ENCODE measurements at regions not wholly inside any gene's neighbourhood (a gene's known extent, or its start where the extent isn't known, plus 50 kb on each side); places are given as distances from the start of the nearest gene placed in this dataset.

DNA sequence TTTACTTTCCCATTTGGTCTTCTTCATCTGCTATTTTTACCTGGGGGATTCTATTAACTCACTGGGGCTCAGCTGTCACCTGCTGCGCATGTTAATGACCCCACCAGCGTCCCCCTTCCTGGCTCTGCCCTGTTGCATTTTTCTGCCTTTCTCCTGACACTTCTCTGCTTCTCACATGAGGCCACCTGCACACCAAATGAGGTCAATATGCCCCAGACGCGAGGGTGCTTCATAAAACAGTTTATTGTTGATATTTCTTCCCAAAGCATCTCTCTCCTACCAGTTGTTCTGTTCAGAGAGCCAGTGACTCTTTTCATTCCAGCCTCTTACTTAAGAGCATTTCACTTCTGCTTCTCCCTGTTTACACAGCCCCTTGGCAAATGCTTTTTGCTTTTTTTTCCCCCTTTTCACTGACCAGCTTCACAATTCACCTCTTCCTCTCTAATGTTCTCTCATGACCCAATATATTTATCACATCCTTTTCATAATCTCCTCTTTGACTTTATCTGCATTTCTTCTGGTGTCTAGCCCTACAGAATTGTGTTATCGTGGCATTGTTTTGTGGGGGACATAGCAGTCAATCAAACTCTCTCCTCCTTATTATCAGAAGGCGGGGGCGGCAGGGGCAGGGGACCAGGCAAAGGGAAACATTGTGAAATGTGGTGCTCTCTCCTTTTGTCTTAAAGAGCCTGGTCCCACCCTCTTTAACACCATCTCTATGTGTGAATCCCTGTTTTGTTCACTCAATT is 545.8 kb upstream of the CITED2 start:
- TF ChIP-seq, protein P1, sequence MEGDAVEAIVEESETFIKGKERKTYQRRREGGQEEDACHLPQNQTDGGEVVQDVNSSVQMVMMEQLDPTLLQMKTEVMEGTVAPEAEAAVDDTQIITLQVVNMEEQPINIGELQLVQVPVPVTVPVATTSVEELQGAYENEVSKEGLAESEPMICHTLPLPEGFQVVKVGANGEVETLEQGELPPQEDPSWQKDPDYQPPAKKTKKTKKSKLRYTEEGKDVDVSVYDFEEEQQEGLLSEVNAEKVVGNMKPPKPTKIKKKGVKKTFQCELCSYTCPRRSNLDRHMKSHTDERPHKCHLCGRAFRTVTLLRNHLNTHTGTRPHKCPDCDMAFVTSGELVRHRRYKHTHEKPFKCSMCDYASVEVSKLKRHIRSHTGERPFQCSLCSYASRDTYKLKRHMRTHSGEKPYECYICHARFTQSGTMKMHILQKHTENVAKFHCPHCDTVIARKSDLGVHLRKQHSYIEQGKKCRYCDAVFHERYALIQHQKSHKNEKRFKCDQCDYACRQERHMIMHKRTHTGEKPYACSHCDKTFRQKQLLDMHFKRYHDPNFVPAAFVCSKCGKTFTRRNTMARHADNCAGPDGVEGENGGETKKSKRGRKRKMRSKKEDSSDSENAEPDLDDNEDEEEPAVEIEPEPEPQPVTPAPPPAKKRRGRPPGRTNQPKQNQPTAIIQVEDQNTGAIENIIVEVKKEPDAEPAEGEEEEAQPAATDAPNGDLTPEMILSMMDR (IDR thresholded peaks at IDR 0.05; ENCODE audit: insufficient read depth, low read depth, low read length, missing control alignments) = no peak
- DNase-seq (ENCODE audit: low read depth) = no peak

DNA sequence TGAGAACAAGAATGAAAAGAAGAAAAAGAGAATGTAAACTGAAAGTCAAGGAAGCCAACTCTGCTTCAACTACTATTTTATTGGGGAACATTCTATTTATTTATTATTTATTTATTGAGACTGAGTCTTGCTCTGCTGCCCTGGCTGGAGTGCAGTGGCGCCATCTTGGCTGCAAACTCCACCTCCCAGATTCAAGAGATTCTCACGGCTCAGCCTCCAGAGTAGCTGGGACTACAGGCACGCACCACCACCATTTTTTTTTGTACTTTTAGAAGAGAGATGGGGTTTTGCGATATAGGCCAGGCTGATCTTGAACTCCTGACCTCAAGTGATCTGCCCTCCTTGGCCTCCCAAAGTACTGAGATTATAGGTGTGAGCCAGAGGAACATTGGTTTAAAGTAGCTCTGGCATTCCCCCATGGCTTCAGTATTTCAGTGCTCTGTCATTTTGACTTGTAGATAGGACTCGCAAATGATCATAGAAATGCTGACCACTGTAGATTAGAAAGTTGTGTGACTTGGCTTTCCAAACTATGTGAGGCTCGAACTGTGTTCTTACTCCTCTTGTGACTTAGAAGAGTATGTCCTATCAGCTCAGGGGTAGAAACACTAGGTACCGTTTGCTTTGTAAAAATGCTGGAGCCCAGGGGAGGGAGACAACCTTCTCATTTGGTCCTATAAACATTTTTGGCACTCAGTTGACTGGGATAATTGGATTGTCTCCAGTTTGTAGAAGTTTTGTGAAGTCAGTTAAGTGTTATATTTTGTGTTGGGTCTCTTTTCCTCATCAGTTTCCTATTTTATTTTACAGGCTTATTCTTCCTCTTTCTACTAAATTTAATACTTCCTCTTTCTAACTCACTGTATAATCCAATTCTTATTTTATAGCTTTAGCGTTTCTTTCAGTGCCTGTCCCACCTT is 544.9 kb upstream of the CITED2 start:
- no peak overlapping the region for H3K4me3 ChIP-seq (ENCODE audit: low read depth, low read length)
- TF ChIP-seq, protein P1 (IDR thresholded peaks at IDR 0.05; ENCODE audit: insufficient read depth, low read depth, low read length, missing control alignments) = no peak
- DNase-seq (ENCODE audit: low read depth) = no peak

More for the DNA sequence above, 545.8 kb upstream of the CITED2 start:
- no peak overlapping the region for H3K4me3 ChIP-seq (ENCODE audit: low read depth, low read length)

DNA sequence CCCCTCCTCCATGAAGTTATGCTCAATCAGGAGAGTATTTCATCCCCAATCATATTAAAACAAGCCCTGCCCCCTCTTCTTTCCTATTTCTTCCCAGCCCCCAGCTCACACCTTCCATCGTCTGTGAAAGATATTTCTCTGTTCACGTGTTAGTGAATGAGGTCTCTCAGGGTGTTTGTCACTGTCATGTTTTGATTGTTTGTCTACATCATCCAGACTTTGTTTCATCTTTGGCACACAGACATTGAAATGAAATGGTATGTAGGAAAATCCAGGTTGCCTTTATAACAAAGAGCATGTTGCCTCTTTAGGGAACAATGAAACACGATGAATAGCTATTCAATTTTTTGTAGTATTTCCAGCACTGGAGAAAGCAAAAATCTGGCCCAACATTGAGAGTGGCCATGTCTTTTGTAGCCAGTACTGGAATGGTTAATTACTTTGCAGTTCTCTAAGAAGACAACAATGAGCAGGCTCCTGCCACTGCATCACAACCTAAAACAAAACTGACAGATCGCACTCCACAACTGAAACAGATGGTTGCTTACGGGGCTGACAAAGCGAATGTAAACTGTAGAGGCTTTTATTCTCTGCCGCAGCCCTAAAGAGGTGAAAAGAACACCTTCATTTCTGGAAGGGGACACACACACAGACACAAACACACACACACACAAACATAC is 543.6 kb upstream of the CITED2 start:
- H3K4me3 ChIP-seq (ENCODE audit: low read depth, low read length) = no peak overlapping the region
- no peak for DNase-seq (ENCODE audit: low read depth)
- TF ChIP-seq, protein P1 (IDR thresholded peaks at IDR 0.05; ENCODE audit: insufficient read depth, low read depth, low read length, missing control alignments) = no peak

DNA sequence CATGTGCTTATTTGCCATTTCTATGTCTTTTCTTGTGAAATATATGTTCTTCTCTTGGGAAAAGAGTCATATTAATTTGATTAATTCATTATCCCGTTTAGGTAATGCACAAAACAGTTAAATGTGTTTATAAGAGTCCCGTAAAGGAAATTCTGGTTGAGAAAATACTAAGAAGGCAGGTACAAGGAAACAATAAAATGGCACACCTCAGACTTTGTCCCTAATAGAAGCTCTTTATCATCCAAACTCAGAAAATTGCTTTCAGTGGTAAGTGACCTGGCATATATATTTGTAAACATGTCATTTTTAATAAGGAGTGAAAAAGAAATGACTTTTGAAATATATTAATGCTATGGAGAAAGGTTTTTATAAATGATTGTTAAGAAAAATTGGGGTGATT is 540.5 kb upstream of the CITED2 start:
- DNase-seq (ENCODE audit: low read depth) = no peak
- TF ChIP-seq, protein P1 (IDR thresholded peaks at IDR 0.05; ENCODE audit: insufficient read depth, low read depth, low read length, missing control alignments) = no peak
- no peak overlapping the region for H3K4me3 ChIP-seq (ENCODE audit: low read depth, low read length)

DNA sequence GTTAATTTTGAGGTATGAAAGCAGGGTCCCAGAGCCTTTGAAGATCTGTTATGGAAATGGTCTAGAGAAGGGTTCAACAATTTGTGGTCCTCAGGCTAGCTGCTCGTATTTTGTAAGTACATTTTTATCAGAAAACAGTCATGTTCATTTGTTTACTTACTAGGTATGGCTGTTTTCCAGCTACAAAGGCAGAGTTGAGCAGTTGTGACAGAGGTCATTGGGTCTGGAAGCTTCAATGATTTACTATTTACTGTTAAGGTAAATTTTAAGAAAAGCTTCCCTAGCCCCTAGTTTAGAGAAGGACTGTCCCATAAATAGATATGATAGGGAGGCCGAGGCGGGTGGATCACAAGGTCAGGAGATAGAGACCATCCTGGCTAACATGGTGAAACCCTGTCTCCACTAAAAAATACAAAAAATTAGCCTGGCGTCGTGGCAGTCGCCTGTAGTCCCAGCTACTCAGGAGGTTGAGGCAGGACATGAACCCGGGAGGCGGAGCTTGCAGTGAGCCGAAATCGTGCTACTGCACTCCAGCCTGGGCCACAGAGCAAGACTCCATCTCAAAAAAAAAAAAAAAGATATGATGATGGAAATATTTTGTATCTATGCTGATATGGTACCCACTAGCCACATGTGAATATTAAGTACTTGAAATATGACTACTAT is 538.4 kb upstream of the CITED2 start:
- H3K4me3 ChIP-seq (ENCODE audit: low read depth, low read length) = no peak overlapping the region
- DNase-seq (ENCODE audit: low read depth) = no peak
- TF ChIP-seq, protein P1 (IDR thresholded peaks at IDR 0.05; ENCODE audit: insufficient read depth, low read depth, low read length, missing control alignments) = no peak

DNA sequence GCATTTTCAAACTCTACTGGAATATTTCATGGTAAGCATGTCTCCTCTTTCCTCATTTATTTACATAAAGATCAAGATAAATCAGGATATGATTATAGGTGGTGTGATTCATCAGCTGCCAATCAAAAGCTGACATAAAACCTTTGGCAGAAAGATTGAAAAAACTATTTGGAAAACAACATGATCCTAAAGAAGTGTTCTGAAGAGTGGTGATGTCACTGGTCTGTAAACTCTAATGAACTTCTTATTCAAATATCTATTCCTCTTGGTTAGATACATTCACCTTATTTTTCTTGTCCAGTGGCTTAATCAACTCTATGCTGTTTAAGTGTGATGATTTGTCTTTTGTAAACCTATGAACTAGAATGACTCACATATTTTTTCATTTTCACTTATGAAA is 535.5 kb upstream of the CITED2 start:
- TF ChIP-seq, protein P1 (IDR thresholded peaks at IDR 0.05; ENCODE audit: insufficient read depth, low read depth, low read length, missing control alignments) = no peak
- DNase-seq (ENCODE audit: low read depth) = no peak
- H3K4me3 ChIP-seq (ENCODE audit: low read depth, low read length) = no peak overlapping the region

Measured in GM12865 (cell line).